Calu3 (cell line): ENCODE measurements at regions not wholly inside any gene's neighbourhood (a gene's known extent, or its start where the extent isn't known, plus 50 kb on each side); places are given as distances from the start of the nearest gene placed in this dataset.
"Not testable (repeated sequence)": the region's sequence is repeated elsewhere in the genome, so short reads cannot be mapped to it uniquely, and the experiment has no call there.

Experiments used
- BruUV-seq: library from RNA; stranded (reverse); fragments of 400-500 nt; replicated peaks from 2 replicates; lab custom pipeline; 2021; lab: Mats Ljungman, UMichigan
- CTCF ChIA-PET: fragments of 300-600 bp; sonication (Branson Sonifier 250); formaldehyde crosslinking; loops from one replicate; lab custom pipeline; 2022; ENCODE audit warnings: antibody characterized with exemption; lab: Charles Lee
- DNase-seq: peaks from one replicate; pipeline ENCODE4 v3.0.0; 2022
- H3K27ac Mint-ChIP-seq: one replicate; pipeline ENCODE4 v1.8.0; 2022; ENCODE audit warnings: mixed read lengths; ENCODE audit not compliant: unreplicated experiment
- H3K27me3 Mint-ChIP-seq: one replicate; pipeline ENCODE4 v1.8.0; 2022; ENCODE audit warnings: mixed read lengths; ENCODE audit not compliant: unreplicated experiment
- H3K36me3 Mint-ChIP-seq: one replicate; pipeline ENCODE4 v1.8.0; 2022; ENCODE audit warnings: mild to moderate bottlenecking, moderate library complexity, mixed read lengths; ENCODE audit not compliant: insufficient read depth, unreplicated experiment
- H3K4me1 Mint-ChIP-seq: one replicate; pipeline ENCODE4 v1.8.0; 2022; ENCODE audit warnings: mild to moderate bottlenecking, low read depth, mixed read lengths; ENCODE audit not compliant: unreplicated experiment
- H3K4me3 Mint-ChIP-seq: one replicate; pipeline ENCODE4 v1.8.0; 2022; ENCODE audit warnings: mild to moderate bottlenecking, low read depth, moderate library complexity, mixed read lengths; ENCODE audit not compliant: unreplicated experiment
- H3K9me3 Mint-ChIP-seq: one replicate; pipeline ENCODE4 v1.8.0; 2022; ENCODE audit warnings: low read depth, mixed read lengths; ENCODE audit not compliant: unreplicated experiment
- CTCF ChIP-seq: fragments of 200-600 bp; IDR thresholded peaks from one replicate; pipeline ENCODE4 v1.8.0; 2022; ENCODE audit warnings: antibody characterized with exemption; ENCODE audit not compliant: unreplicated experiment
- intact Hi-C: fragments of 100-400 bp; cut with micrococcal nuclease; formaldehyde crosslinking; loops from one replicate; pipeline ENCODE4 v1.10.0; 2022; ENCODE audit not compliant: unreplicated experiment

DNA sequence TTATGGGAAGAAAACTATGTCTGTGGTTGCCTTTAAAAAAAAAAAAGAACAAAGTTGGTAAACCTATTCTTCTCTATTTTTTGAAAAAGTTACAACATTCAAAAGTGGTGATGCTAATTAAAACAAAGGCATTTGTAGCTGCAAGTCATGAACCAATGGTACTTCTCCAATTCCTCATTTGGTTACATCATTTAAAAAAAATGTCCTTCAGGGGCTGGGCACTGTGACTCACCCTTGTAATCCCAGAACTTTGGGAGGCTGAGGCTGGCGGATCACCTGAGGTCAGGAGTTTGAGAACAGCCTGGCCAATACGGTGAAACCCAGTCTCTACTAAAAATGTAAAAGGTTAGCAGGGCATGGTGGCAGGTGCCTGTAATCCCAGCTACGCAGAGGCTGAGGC is 574.6 kb downstream of the VGLL3 start:
- no TSS peak for BruUV-seq
- Mint-ChIP-seq H3K9me3 (no peaks in the 10 kb centered on the region), H3K27ac (no peak overlapping the region), H3K27me3 (no peaks in the 10 kb centered on the region), H3K4me3 (no peak overlapping the region), H3K36me3 (no peaks in the 10 kb centered on the region), H3K4me1 (no peaks in the 10 kb centered on the region)
- DNase-seq, result no peak
- CTCF ChIA-PET, result no interaction called here
- no peak for TF ChIP-seq CTCF
- intact Hi-C loops, result no loop called here

DNA sequence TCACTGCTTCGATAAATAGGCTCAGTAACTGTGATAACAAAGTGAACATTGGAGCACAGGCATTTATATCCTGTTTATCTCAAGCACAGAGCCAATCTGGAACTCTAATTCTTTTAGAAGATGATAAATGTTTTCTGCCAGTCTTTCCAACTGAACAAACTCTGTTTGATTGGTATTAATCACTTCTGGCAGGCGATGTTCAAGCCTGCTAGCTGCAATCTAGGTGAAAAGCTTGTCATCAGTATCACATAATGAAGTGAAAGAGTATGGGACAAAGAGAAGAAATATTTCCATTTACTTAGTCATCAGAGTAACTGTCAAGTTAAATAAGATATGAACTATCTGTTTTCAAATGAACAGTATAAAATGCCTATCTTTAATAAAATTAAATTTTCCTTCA is 577.3 kb downstream of the VGLL3 start:
- peaks cover 3% of the 10 kb centered on the region for H3K9me3 Mint-ChIP-seq
- CTCF ChIA-PET, result no interaction called here

DNA sequence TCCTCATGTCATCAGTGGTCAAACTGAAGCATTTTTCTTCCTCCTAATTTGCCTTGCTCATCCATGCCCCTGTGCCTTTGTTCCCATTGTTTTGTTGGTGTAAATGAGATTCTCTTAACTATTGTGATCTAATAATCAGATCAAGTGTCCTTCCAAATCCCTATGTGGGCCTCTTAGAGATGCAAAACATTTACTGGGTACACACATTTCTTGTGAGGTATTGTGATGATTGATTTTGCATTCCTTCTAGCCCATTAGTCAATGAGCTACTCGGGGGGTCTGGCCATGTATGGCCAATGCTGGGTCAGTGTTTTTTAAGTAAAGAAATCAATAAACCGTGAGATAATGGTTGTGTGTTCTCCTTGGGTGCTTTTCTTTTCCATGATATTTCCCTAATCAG is 580.4 kb downstream of the VGLL3 start:
- intact Hi-C loops, result no loop called here
- no peak for DNase-seq
- no TSS peak for BruUV-seq
- no peaks in the 10 kb centered on the region for H3K27me3 Mint-ChIP-seq
- H3K36me3 Mint-ChIP-seq, result no peaks in the 10 kb centered on the region
- TF ChIP-seq CTCF, result no peak
- CTCF ChIA-PET, result interaction anchor here (0.5 kb wide), 1 partner anchor 1160 kb away, joined by 3 read pairs; no protein-coding TSS in a partner anchor
- peaks cover 20% of the 10 kb centered on the region for H3K4me1 Mint-ChIP-seq
- H3K27ac Mint-ChIP-seq, result no peak overlapping the region
- no peak overlapping the region for H3K4me3 Mint-ChIP-seq
- H3K9me3 Mint-ChIP-seq, result peaks cover 3% of the 10 kb centered on the region

More for the DNA sequence above, 577.3 kb downstream of the VGLL3 start:
- H3K4me1 Mint-ChIP-seq, result peaks cover 10% of the 10 kb centered on the region
- no peak for TF ChIP-seq CTCF
- H3K4me3 Mint-ChIP-seq, result no peak overlapping the region
- H3K27ac Mint-ChIP-seq, result no peak overlapping the region
- H3K27me3 Mint-ChIP-seq, result no peaks in the 10 kb centered on the region
- intact Hi-C loops, result no loop called here
- H3K36me3 Mint-ChIP-seq, result no peaks in the 10 kb centered on the region
- BruUV-seq, result no TSS peak
- no peak for DNase-seq

GRCh38 chr3:86389759-86390158 is 601.2 kb downstream of the VGLL3 start:
- H3K9me3 Mint-ChIP-seq, BruUV-seq, H3K27me3 Mint-ChIP-seq, CTCF ChIA-PET, H3K36me3 Mint-ChIP-seq: not testable (repeated sequence)
- peak overlapping the region; percentile 83 for H3K27ac Mint-ChIP-seq
- peak overlapping the region; percentile 53 for H3K4me3 Mint-ChIP-seq
- peak; percentile 32 for DNase-seq
- intact Hi-C loops, result loop anchor here (1.0 to 2.0 kb wide), 3 partner anchors 169 to 568 kb away; no protein-coding TSS in a partner anchor
- H3K4me1 Mint-ChIP-seq, result peaks cover 14% of the 10 kb centered on the region

- peak; percentile 34 for DNase-seq
- intact Hi-C loops, result loop anchor here (1.0 to 2.0 kb wide), 3 partner anchors 169 to 568 kb away; no protein-coding TSS in a partner anchor
- Mint-ChIP-seq H3K27ac (peak overlapping the region; percentile 83), H3K4me3 (peak overlapping the region; percentile 53), H3K27me3 (no peaks in the 10 kb centered on the region), H3K9me3 (no peaks in the 10 kb centered on the region), H3K4me1 (peaks cover 14% of the 10 kb centered on the region), H3K36me3 (peaks cover 7% of the 10 kb centered on the region)
- TF ChIP-seq CTCF, result peak; percentile 30
- CTCF ChIA-PET, result interaction anchor here (0.7 to 1.0 kb wide), 3 partner anchors 29 to 511 kb away, joined by 3 to 4 read pairs (median 4); no protein-coding TSS in a partner anchor
- no TSS peak for BruUV-seq
These were observed 602.1 kb downstream of the VGLL3 start for GRCh38 chr3:86388820-86389219.
